AG04450 (cell line): ENCODE measurements at regions not wholly inside any gene's neighbourhood (a gene's known extent, or its start where the extent isn't known, plus 50 kb on each side); places are given as distances from the start of the nearest gene placed in this dataset.

Experiments
- CTCF ChIA-PET: fragments of 300-600, 350-600 bp; formaldehyde crosslinking; extraction: SDS; loops from one replicate; lab custom pipeline; 2022; ENCODE audit warnings: antibody characterized with exemption, inconsistent platforms; lab: Charles Lee
- POLR2A ChIA-PET: fragments of 350-600 bp; formaldehyde crosslinking; extraction: SDS; loops from one replicate; lab custom pipeline; 2021; ENCODE audit warnings: antibody characterized with exemption, inconsistent platforms; lab: Yijun Ruan, JAX
- DNase-seq: peaks from one replicate; pipeline ENCODE4 v3.0.0-alpha.2; 2011; ENCODE audit warnings: low read depth, low spot score
- H3K27ac ChIP-seq: one replicate; pipeline ENCODE4 v1.5.1; 2012; ENCODE audit warnings: low read depth, low read length, control low read depth
- H3K27me3 ChIP-seq: one replicate; pipeline ENCODE4 v1.6.0; 2012; ENCODE audit warnings: low read length; ENCODE audit not compliant: control insufficient read depth, insufficient read depth
- H3K4me3 ChIP-seq: 2 replicates; pipeline ENCODE4 v1.5.1; 2011; ENCODE audit warnings: mild to moderate bottlenecking, low read depth, low read length, control low read depth
- H3K9me3 ChIP-seq: 2 replicates; pipeline ENCODE4 v1.5.1; 2012; ENCODE audit warnings: low read length; ENCODE audit not compliant: control insufficient read depth, insufficient read depth
- CTCF ChIP-seq: IDR thresholded peaks from 2 replicates; pipeline ENCODE4 v1.5.1; 2011; ENCODE audit warnings: low read depth, low read length, control low read depth, inconsistent platforms

DNA sequence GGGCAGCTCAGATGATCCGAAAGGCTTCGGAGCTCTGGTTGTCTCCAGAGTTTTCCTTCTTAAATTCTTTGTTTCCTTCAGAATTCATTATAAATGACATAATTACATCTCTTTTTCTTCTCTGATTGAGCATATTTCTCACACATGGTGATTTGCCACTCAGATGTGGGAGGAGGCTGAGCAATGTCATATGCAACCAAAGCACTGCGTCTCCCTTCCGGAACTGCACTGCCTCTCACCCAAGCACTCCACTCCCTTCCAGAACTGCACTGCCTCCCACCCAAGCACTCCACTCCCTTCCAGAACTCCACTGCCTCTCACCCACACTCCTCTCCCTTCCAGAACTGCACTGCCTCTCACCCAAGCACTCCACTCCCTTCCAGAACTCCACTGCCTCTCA is 131.5 kb downstream of the SALL1 start:
- POLR2A ChIA-PET, result no interaction called here
- Histone ChIP-seq H3K4me3 (no peak overlapping the region), H3K9me3 (no peaks in the 10 kb centered on the region), H3K27me3 (no peaks in the 10 kb centered on the region), H3K27ac (no peak overlapping the region)
- no peak for DNase-seq
- CTCF ChIA-PET, result no interaction called here
- TF ChIP-seq CTCF, result no peak

- H3K4me3 ChIP-seq, result no peak overlapping the region
- ChIA-PET CTCF (no interaction called here), POLR2A (no interaction called here)
- no peaks in the 10 kb centered on the region for H3K27me3 ChIP-seq
- no peaks in the 10 kb centered on the region for H3K9me3 ChIP-seq
- TF ChIP-seq CTCF, result no peak
- DNase-seq, result no peak
- H3K27ac ChIP-seq, result no peak overlapping the region
Measured at GRCh38 chr16:51017969-51018368, 133.1 kb downstream of the SALL1 start.

DNA sequence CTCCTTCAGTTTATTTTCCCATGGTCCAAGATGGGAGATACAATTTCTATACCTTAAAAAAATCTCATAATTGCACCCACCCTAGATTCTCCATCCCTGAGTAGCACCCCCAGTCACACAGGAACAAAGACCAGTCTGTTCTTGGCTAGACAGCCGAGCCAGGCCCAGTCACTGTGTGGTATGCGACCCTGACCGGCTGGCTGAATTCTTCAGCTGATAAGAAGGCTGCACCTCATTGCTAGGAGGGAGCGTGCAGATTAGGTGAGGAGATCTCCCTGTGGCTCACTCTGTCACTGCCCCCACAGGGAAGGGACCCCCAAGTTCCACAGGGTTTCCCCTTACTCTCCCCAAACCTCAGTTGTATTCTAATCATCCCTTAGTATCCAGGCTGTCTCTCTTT is 138.7 kb downstream of the SALL1 start:
- TF ChIP-seq CTCF, result no peak
- Histone ChIP-seq H3K4me3 (no peak overlapping the region), H3K27me3 (no peaks in the 10 kb centered on the region), H3K9me3 (no peaks in the 10 kb centered on the region), H3K27ac (no peak overlapping the region)
- POLR2A ChIA-PET, result no interaction called here
- DNase-seq, result no peak
- CTCF ChIA-PET, result no interaction called here

GRCh38 chr16:51010817-51011216 is 140.3 kb downstream of the SALL1 start:
- no peak overlapping the region for H3K4me3 ChIP-seq
- H3K27me3 ChIP-seq, result no peaks in the 10 kb centered on the region
- no peak for TF ChIP-seq CTCF
- no peak overlapping the region for H3K27ac ChIP-seq
- H3K9me3 ChIP-seq, result no peaks in the 10 kb centered on the region
- ChIA-PET CTCF (no interaction called here), POLR2A (no interaction called here)
- DNase-seq, result no peak

- DNase-seq, result no peak
- CTCF ChIA-PET, result interaction anchor here (0.6 kb wide), 1 partner anchor 495 kb away, joined by 3 read pairs; no protein-coding TSS in a partner anchor
- POLR2A ChIA-PET, result no interaction called here
- Histone ChIP-seq H3K4me3 (no peak overlapping the region), H3K27ac (no peak overlapping the region), H3K9me3 (no peaks in the 10 kb centered on the region), H3K27me3 (no peaks in the 10 kb centered on the region)
- no peak for TF ChIP-seq CTCF
Measured at GRCh38 chr16:51009813-51010212, 141.3 kb downstream of the SALL1 start.
